Inferior parietal cortex (tissue), 1 donor: ENCODE measurements at regions not wholly inside any gene's neighbourhood (a gene's known extent, or its start where the extent isn't known, plus 50 kb on each side); places are given as distances from the start of the nearest gene placed in this dataset.

Source experiments
- DNase-seq: peaks from one replicate; pipeline ENCODE4 v3.0.0-alpha.2; 2016; ENCODE audit errors: extremely low spot score

DNA sequence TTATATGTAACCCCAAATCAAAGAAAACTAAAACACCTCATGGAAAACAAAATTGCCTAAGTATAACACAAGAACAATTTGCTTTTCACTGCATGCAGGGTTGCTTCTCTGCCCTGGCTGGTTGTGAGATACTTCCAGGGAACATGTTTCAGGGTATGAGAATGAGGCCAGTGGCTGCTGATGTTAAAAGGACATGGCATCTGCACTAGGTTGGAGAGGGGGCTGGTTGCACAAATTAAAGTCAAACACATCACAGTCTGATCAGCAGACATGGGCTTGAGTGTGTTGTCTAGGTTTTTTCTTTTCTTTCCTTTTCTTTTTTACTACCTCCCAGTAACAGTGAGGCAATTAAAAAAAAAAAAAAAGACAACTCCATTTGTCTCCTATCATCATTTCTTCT, 374.9 kb downstream of the MCTP2 start:
- no peak for DNase-seq

DNA sequence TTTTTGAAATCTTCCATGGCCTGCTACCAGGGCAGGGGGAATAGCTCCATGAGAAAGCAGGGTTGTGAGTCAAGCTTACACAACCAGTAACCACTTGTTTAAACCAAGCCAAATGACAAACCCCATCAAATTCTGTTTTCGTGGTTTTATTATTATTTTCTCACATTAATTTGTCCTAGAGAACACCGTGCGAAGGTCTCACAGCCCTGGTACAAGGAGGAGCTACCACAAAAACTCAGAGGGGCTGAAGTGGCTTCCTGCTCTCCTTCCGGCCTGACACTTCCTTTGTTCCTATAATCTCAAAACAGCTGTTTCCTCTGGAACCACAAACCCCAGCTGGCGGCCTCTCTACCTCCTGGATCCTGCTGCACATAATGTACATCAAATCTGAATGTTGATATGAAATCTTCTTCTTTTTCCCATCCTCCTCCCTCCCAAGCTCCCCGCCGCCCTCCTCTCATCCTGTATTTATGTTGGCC, 375.9 kb downstream of the MCTP2 start:
- no peak for DNase-seq

DNA sequence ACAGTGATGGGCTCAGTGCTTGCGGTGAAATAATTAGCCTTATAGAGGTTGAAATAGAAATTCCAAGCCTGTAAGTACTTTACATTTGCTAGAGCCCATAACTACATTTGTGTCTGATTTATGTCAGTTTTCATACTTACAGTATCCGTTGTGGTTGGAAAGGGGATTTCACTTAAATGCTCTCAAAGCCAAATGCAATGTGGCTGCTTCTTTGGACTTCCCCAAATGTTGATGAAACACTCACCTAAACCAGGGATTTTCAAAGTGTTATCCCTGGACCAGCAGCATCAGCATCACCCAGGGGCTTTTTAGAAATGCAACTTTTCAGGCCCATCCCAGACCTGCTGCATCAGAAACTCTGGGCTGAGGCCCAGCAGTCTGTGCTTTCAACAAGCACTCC, 378.7 kb downstream of the MCTP2 start:
- no peak for DNase-seq

DNA sequence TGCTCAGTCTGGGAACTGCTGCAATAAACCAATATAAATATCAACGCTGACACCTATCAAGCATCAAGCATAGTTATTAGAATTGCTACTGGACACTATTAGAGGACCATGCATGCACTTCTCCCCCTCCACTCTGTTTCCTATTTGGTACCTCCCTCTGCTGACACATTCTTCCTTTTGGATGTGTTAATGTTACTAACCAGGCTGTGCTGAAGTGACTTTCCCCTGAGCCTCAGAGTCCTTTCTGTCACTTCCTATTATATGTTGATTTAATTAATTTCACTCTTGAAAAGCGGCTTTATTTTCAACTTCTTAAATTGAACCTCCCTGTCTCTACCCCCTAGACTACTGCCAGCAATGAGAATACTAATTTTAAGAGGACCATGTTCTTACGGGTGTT, 379.1 kb downstream of the MCTP2 start:
- DNase-seq = no peak

DNA sequence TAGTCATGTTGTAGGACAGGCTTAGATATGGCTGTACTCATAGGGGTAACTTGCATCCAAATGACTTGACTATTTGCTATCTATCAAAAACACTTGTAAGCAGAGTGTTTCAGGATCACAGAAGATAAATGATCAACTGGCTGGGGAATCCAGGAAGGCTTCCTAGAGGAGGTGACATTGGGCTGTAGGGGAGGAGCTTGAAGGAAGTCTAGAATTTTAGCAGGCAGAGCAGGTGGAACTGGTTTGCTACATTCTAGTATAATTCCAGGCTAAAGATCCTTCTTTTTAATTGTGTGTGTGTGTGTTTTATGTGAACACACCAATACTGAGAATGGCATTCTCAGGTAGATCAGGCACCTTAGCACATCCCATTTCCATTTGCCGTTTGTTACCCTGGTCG, 380.3 kb downstream of the MCTP2 start:
- no peak for DNase-seq

DNA sequence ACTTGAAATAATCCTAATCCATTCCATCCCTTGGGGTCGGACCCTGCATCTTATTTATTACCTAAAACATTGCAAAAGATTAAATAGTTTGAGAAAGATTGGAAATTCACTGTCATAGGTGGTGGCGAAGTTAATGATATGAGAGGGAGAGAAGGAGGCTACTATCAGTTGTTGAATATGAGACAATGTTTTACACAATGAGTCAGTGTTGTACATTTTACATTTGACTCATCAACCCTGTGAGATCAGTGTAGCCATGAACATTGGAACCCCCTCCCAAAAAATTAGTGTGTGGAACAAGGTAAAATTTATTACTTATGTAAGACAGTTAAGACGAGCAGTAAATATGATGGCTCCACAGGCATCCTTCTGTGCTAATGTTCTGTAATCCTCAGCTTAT, 384.3 kb downstream of the MCTP2 start:
- no peak for DNase-seq

DNA sequence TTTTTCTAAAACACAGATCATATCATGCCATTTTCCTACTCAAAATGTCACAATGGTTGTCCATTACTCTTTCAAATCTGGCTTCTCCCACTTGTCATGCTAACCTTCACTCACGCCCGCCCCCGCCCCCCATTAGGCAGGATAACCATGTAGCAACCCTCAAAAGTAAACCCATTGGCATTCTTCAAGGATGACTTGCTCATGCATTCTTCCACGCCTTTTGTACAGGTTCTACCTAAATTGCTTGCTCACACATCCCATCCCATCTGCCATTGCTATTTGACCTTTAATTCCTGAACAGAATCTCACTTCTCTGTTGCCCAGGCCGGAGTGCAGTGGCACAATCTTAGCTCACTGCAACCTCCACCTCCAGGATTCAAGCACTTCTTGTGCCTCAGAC, 389.3 kb downstream of the MCTP2 start:
- DNase-seq = no peak

DNA sequence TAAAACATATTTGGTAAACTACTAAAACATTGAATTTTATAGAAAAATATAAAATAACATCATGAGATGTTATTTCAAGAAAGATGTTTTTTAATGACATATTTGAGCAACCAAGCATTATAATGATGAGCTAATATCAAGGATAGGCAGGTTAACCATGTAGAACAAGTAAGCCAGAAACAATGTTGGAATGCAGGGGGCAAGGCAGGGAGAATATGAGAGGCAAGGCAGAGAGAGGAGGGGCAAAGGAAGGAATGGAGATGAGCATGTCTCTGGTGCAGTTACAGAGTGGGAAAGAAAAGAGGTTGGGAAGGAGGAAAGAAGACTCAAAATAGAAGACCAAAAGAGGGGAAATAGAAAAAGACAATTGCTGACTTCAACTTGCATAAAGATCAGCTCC, 390.4 kb downstream of the MCTP2 start:
- DNase-seq = no peak

DNA sequence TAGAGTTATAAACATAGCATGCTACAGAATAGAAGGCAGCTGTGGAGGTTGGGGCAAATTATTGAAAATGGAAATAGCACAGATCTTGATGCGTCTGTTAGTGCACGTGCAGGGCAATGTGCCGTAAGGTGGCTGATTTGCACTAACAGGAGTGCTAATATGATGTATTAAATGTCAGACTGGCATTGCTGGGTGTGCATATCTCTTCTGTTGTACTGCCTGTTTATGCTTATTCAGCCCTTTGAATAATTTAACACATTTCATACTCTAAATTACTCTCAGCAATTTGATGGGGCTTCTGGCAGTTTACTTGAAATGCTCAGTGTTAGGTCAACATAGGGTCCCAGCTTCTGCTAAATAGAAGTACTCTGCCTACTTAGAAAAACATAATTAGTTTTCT, 395.6 kb downstream of the MCTP2 start:
- DNase-seq = no peak

DNA sequence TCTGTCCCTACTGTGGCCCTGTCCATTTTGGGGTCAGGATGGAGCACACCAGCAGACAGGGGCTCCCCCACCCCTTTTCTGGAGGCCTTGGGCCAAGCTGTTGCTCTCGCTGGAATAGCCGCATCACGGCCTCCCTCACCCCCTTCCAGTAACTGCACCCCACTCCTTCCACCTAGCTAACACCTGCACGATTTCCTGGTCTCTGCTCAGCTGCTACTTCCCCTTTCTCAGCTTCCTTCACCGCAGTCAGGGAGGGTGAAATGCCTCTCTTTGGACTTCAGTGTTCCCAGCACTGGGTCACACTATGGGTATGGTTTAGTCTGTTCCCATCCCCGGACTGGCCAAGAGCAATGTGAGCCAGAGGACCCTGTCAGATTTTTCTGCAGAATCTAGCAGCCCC, 400.2 kb downstream of the MCTP2 start:
- no peak for DNase-seq

DNA sequence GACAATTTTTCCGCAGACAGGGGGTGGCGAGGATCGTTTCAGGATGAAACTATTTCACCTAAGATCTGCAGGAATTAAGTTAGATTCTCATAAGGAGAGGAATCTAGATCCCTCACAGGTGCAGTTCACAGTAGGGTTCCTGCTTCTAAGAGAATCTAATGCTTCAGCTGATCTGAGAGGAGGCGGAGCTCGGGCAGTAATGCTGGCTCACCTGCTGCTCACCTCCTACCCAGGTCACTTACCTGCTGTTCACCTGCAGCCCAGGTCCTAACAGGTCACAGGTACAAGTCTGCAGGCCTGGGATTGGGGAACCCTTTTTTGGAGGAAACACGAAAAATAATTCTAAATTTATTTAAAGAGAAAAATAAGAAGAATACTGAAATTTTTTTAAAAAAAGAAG, 406.8 kb downstream of the MCTP2 start:
- DNase-seq = no peak

DNA sequence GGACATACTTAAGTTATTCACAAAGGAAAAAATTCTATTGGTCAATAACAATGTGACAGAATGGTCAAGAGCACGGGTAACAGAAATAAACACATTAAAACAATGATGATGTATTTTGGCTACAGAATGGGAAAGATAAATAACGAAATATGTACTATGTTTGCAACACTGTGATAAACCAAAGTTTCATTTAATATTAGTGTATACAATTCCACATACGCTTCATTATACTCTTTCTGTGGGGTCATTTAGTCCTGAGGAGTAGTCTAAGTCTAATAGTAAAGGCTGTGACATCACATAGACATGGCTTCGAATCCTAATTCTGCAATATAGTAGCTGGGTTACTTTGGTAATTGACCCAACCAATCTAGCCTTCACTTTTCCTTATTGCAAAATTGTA, 408.3 kb downstream of the MCTP2 start:
- DNase-seq = no peak

DNA sequence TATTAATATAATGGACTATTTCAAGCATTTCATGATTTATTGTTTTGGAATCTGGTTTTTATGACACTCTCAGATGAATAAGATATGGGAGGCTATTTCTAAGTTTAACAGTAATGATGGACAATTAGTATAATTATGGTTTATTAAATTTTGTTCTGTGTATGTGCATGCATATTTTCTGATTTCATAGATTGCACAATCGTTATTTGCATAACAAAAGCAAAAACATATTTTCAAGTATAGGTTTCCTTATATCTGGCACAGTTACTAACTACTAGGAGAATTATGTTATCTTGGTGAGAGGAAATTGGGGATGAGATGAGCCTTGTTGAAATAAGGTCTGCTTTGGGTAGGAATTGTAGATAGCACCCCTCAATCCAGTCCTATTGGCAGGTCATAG, 413.1 kb downstream of the MCTP2 start:
- no peak for DNase-seq

DNA sequence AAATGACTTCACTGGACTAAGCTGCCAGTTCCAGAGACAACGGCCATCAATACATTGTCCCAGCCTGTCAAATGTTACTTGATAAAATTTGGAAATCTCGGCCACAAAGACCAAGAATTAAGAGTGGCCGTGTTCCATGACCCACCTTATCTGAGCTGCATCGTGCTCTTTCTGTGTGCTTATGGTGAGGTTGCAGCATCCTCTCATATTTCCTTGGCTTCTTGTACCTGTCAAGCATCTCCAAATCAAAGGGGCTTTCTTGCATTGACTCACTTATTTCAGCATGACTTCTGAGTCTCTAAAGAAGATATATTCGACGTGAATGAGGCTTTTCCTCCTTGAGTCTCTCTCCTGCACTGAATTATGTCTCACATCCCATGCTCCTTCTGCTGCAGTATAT, 421.7 kb downstream of the MCTP2 start:
- no peak for DNase-seq

DNA sequence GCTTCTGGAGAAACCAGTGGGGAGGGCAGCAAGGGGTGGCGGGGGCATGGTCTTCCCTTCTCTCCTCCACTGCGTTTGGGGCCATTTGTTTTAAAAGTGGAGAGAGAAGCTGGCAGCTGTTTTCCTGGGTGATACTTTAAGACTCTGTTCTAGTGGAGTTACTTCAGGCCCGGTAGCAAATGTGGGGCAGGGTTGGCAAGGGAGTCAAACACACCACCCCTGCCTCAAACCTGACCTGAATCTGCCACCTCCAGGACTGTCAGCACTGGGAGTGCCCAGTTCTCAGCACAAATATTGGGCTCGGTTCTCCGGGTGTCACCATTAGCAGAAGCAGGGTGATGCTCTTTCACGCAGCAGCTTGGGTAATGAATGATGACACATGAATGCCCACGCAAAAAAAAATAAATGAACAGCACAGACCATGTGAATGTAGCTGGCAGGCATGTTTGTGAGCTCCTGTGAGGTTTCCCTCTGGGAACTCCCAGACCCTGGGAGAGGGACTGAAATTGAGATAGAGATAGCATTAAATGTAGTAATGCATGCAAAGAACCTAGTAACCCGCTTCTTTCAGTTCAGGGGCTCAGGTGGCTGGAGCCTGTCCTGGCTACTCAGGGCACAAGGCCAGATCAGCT, 424.0 kb downstream of the MCTP2 start:
- no peak for DNase-seq

DNA sequence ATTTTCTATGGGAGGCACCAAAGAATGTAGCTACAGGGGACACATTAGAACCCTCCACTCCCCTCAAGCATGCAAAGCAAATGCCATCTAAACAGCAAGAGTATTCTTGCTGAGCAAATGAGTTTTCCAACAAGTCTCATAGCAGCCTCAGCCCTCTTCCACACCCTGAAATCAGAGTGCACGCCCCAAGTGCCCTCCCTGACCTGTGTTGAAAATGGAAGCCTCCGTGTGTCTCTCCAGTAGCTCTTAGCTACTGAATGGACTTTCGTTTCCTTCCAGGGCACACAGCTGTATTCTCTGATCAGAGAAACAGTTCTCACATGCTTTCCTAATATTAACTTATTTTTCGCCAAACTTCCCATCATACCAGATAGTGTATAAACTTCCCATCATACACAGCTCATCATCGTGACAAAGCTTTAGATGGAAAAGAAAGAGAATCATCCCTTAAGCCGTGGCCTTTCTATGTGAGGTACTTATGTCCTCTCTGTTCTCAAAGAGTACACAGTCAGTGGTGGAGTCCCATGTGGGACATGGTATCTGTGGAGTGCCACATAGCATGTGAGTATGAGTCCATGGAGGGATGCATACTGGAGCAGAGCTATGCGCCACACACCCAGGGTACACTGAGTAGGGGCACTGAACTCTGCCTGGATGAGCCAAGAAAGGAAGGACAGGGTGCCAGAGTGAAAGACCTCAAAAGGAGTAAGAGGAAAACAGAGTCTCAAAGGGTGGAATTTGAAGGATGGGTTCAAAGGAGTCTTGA, 434.5 kb downstream of the MCTP2 start:
- no peak for DNase-seq

DNA sequence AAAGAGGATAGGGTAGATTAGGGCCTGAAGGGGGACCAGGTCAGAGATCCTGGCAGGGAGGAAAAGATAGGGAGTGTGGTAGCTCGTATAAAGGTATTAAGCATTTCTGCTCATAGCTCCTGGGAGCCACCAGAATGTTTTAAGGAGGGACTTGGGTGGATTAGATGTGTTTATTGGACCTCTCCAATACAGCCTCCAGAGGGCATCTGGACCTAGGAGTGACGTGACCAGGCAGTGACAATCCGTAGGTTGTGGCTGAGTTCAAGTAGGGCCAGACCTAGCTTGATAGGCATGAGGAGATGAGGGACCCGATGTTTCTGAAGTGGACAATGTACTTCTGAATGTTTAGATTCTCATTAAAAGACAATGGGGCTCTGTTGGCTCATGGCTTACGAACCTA, 435.2 kb downstream of the MCTP2 start:
- no peak for DNase-seq

DNA sequence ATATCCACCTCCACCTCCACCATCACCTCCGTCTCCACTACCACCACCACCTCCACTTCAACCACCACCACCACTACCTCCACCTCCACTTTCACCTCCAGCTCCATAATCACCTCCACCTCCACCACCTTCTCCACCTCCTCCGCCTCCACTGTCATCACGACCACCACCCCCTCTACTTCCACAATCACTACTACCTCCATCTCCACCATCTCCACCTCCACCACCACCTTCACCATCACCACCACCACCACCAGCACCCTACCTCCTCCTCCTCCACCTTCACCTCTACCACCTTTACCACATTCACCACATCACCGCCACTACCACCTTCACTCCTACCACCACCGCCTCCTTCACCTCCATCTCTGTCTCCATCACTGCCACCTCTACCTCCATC, 435.7 kb downstream of the MCTP2 start:
- no peak for DNase-seq

DNA sequence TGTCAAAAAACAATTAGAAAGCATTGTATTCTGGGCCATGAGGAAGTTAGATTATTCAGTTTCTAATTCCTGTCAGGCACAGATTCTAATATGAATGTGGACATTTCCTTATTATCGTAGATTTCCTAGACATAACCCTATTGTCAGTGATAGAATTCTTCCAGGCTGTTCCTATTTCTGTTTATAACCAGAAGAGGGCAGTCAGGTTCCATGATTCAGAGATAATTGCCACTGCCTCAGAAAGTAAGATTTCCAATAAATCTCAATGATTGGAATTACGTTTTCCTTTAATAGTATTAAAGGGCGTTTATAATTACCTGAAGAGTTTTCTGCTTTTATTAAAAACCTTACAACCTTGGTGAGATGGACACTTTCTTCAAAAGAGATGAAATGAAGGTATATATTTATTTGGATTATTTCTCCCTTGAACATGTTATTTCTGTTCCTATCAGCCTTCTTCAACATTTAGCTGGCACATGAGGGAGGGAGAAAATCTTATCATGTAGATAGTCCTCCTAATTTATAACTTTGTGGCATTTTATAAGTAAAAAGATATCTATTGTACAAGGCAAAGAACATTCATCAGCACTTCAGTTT, 439.2 kb downstream of the MCTP2 start:
- DNase-seq = peak; percentile 76

DNA sequence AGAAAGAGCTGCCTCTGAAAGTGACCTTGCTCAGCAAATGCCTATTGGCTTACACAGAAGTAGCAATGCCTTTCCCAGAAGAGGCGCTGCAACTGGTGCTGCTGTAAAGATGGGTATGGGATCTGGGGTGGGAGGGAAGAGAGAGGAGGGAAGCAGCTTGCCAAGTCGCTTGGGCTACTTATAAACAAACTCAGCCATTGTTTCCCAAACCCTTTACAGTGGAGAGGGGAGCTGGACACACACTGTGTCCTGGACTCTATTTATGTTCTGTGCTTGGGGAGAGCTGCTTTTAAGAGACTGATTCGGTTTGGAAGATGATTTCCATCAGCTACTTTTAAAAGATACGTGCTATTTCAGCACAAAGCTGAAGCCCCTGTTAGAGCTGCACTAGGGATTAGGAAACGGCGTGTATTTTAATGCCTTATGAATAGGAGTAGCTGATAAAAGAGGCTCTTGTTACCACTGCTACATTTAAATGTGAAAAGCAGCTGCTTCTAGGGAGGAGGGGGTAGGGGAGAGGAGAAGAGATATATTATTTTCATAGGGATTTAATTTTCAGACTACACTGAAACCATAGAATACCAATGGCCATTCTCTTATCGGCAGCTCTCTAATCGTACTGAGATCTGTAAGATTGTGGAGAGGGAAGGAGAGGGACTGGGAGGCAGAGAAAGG, 440.6 kb downstream of the MCTP2 start:
- peak; percentile 9 for DNase-seq

DNA sequence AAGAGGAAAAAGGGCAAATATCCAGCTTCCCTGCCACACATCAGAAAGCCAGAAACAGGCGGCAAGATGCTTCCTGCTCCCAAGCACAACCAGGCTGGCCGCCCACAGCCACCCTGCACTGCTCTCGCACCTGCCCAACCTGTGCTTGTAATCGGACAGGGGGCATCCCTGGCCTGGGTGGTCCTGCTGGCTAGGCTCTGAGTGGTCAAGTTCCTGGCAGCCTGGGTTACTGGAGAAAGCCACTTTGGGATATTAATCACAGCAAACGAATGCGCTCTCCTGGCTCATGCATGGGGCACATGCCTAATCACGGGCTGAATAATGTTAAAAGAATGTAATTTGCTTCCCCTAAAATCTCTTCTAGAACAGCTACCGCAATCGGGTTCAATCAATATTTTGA, 442.4 kb downstream of the MCTP2 start:
- no peak for DNase-seq

DNA sequence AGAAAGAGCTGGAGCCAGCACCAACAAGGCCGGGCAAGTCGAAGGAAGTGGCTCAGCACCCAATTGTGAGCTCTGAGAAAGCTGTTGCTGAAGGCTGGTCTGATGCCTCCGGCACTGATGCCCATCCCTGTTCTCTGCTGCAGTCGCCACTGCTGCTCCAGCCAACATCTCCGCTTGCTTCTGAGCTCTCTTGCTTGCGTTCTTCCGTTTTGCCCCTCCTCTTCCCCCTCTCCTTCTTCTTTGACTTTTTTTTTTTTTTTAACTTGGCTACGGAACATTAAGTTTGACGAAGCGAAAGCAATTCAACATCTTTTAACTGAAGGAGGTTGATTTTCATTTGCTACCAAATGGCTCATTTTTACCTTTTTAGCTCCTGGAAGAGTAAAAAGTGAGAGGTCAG, 442.9 kb downstream of the MCTP2 start:
- DNase-seq = no peak
